Upper lobe of left lung (tissue), 6 donors: ENCODE measurements at regions not wholly inside any gene's neighbourhood (a gene's known extent, or its start where the extent isn't known, plus 50 kb on each side); places are given as distances from the start of the nearest gene placed in this dataset.

Experiments used
- ATAC-seq, 2 donors: fragments of 200-7000 bp; cut with Tn5 transposase; one replicate each; pipeline ENCODE4 v1.9.1; 2022; ENCODE audit warnings: mild to moderate bottlenecking in 2 of 2, moderate library complexity in 2 of 2; ENCODE audit not compliant: low FRiP score in 2 of 2
- DNase-seq, 2 donors: peaks; one replicate each; pipeline ENCODE4 v3.0.0-alpha.2; 2019 to 2020
- H3K27ac ChIP-seq, 4 donors: fragments of 200-600 bp; sonication (generic); one replicate each; pipeline ENCODE4 v1.5.1; 2016 to 2019
- H3K27me3 ChIP-seq, 4 donors: fragments of 200-600 bp; sonication (generic); one replicate each; pipeline ENCODE4 v1.5.1; 2017 to 2019
- H3K36me3 ChIP-seq, 4 donors: fragments of 200-600 bp; sonication (generic); one replicate each; pipeline ENCODE4 v1.5.1; 2016 to 2019
- H3K4me1 ChIP-seq, 4 donors: fragments of 200-600 bp; sonication (generic); one replicate each; pipeline ENCODE4 v1.5.1; 2018 to 2019
- H3K4me3 ChIP-seq, 4 donors: fragments of 200-600 bp; sonication (generic); one replicate each; pipeline ENCODE4 v1.5.1; 2017 to 2019; ENCODE audit warnings: mild to moderate bottlenecking in 2 of 4, moderate library complexity in 1 of 4
- H3K9me3 ChIP-seq, 4 donors: fragments of 200-600 bp; sonication (generic); one replicate each; pipeline ENCODE4 v1.5.1; 2018 to 2019
- EP300 ChIP-seq, 4 donors: sonication (generic); formaldehyde crosslinking; IDR thresholded peaks; one replicate each; pipeline ENCODE4 v1.5.1; 2017; ENCODE audit warnings: antibody characterized with exemption in 4 of 4, control low read depth in 2 of 4
- POLR2A ChIP-seq, 4 donors: fragments of 450-650 bp; IDR thresholded peaks; one replicate each; pipeline ENCODE4 v1.5.1; 2016 to 2017; ENCODE audit warnings: antibody characterized with exemption in 4 of 4, mild to moderate bottlenecking in 2 of 4
- POLR2AphosphoS5 ChIP-seq, 2 donors: sonication (generic); formaldehyde crosslinking; IDR thresholded peaks; one replicate each; pipeline ENCODE4 v1.5.1; 2017; ENCODE audit warnings: antibody characterized with exemption in 2 of 2
- WGBS, 2 donors: methylation state at CpG; one replicate each; pipeline ENCODE4 v1.1.5; 2017 to 2018; 5-methylcytosine and 5-hydroxymethylcytosine counted together
- TF ChIP-seq, protein P1 (sequence below), 6 experiments: fragments of 450-650 bp in 4 of 6; fragments of 200-600 bp in 2 of 6; sonication (generic) in 2 of 6; IDR thresholded peaks; one replicate each; pipeline ENCODE4 v1.5.1; 2016 to 2019; ENCODE audit warnings: antibody characterized with exemption in 6 of 6
- donor health status: DM: no; HTN: no; CAD: no; lungs with moderate emphysema.
- donor health status: DM: no; HTN: yes; CAD: no; lungs with severe emphysema.

DNA sequence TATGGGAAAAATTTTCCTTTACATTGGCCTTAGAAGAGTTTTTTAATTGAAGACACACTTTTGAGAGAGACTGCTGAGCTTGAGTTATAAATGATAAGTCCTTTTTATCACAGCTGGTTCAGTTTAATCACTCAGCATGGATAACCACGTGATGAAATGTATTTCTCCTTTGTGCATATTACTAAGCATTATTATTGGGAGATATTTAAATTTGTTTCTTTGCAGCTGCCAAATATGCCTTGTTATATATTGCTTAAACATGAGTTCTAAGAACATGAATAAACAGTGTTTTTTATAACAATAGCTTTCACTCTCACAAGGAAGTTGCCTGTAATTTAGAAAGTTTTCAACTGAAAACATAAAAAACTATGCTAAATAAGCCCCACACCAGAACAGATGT, 293.5 kb upstream of the LRFN5 start:
- WGBS, 2 donors = 28 to 29% methylated on average over 1 of the region's 1 CpG

DNA sequence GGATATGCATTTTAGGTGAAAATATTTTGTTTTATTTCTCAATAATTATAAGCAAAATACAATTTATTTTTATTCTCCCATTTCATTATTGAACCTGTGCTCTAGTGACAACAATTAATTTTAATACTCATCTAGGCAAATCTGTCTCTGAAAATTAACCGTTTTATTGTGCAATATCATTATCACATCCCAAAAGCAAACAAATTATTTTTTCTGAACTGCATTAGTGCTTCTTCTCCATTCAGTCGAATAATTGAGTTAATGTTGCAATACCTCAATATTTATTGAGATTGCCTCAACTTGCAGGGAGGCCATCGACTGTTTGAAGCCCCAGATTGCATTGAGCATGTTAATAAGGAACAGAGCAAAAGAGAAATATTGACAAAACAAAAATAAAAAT, 303.2 kb upstream of the LRFN5 start:
- WGBS, 2 donors = 73 to 75% methylated on average over 3 of the region's 3 CpGs
- H3K27ac ChIP-seq = no peak overlapping the region

More for the DNA sequence above, 293.5 kb upstream of the LRFN5 start:
- DNase-seq (no peak), ATAC-seq (no peak)
- no peaks in the 10 kb centered on the region for H3K27me3 ChIP-seq
- H3K4me3 ChIP-seq = no peak overlapping the region
- TF ChIP-seq POLR2AphosphoS5 (IDR thresholded peaks at IDR 0.05) = no peak
- no peak for TF ChIP-seq EP300 (IDR thresholded peaks at IDR 0.05)
- TF ChIP-seq, protein P1, sequence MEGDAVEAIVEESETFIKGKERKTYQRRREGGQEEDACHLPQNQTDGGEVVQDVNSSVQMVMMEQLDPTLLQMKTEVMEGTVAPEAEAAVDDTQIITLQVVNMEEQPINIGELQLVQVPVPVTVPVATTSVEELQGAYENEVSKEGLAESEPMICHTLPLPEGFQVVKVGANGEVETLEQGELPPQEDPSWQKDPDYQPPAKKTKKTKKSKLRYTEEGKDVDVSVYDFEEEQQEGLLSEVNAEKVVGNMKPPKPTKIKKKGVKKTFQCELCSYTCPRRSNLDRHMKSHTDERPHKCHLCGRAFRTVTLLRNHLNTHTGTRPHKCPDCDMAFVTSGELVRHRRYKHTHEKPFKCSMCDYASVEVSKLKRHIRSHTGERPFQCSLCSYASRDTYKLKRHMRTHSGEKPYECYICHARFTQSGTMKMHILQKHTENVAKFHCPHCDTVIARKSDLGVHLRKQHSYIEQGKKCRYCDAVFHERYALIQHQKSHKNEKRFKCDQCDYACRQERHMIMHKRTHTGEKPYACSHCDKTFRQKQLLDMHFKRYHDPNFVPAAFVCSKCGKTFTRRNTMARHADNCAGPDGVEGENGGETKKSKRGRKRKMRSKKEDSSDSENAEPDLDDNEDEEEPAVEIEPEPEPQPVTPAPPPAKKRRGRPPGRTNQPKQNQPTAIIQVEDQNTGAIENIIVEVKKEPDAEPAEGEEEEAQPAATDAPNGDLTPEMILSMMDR (IDR thresholded peaks at IDR 0.05) = no peak
- no peak for TF ChIP-seq POLR2A (IDR thresholded peaks at IDR 0.05)
- peaks cover 0 to 4% (median 0%) of the 10 kb centered on the region in 4 donors for H3K9me3 ChIP-seq
- no peak overlapping the region for H3K27ac ChIP-seq
- no peaks in the 10 kb centered on the region for H3K36me3 ChIP-seq
- H3K4me1 ChIP-seq = no peaks in the 10 kb centered on the region

DNA sequence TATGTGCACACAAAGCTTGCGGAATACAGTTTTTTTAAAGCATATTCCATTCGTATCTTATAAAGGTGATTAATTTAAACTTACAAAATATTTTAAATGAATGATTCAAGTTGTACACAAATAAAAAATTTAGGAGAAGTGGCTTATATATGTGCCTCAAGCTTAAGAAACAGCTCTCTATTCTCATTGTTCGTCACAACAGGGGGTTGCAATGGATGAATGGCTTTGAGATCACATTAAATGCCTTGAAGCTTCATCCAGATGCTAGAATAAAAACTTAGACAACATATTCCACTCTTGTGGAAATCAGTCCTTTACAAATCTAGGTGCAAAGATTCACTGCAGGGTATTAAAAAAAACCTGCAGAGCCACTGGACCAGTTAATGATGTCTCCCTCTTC, 303.9 kb upstream of the LRFN5 start:
- no peak for ATAC-seq
- Histone ChIP-seq H3K9me3 (no peaks in the 10 kb centered on the region), H3K27me3 (no peaks in the 10 kb centered on the region), H3K36me3 (no peaks in the 10 kb centered on the region), H3K4me1 (no peaks in the 10 kb centered on the region), H3K4me3 (no peak overlapping the region), H3K27ac (no peak overlapping the region)
- TF ChIP-seq EP300 (IDR thresholded peaks at IDR 0.05) (no peak), POLR2AphosphoS5 (IDR thresholded peaks at IDR 0.05) (no peak), POLR2A (IDR thresholded peaks at IDR 0.05) (no peak)
- TF ChIP-seq, protein P1 (IDR thresholded peaks at IDR 0.05) = no peak
- WGBS, 2 donors = 90 to 92% methylated on average over 3 of the region's 3 CpGs
- no peak for DNase-seq

More for the DNA sequence above, 303.2 kb upstream of the LRFN5 start:
- TF ChIP-seq POLR2AphosphoS5 (IDR thresholded peaks at IDR 0.05) = no peak
- TF ChIP-seq, protein P1 (IDR thresholded peaks at IDR 0.05) = no peak
- no peak for TF ChIP-seq EP300 (IDR thresholded peaks at IDR 0.05)
- no peak for TF ChIP-seq POLR2A (IDR thresholded peaks at IDR 0.05)
- ATAC-seq (no peak), DNase-seq (no peak)
- Histone ChIP-seq H3K9me3 (no peaks in the 10 kb centered on the region), H3K4me3 (no peak overlapping the region), H3K36me3 (no peaks in the 10 kb centered on the region), H3K4me1 (no peaks in the 10 kb centered on the region), H3K27me3 (no peaks in the 10 kb centered on the region)

DNA sequence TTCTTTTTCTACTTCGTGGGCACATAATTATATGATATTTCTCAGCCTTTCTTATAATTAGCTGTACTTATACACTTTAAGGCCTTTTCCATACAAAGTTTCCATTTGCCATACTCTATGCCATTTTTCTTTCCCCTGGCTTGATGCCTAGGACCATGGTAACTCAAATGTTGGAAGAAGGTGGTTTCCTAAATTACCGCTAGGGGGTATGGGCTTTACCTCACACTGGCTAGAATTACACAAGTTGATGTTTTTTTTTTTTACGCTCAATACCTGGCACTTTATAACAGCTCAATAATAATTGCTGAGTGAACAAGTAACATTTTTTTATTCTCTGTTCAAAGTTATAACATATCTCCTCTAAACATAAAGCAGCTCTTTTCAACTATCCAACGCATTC, 306.8 kb upstream of the LRFN5 start:
- WGBS, 2 donors = 80 to 81% methylated on average over 4 of the region's 4 CpGs
- no peaks in the 10 kb centered on the region for H3K36me3 ChIP-seq
- H3K4me3 ChIP-seq = no peak overlapping the region
- DNase-seq (no peak), ATAC-seq (no peak)
- TF ChIP-seq EP300 (IDR thresholded peaks at IDR 0.05) (no peak), POLR2AphosphoS5 (IDR thresholded peaks at IDR 0.05) (no peak), POLR2A (IDR thresholded peaks at IDR 0.05) (no peak)
- TF ChIP-seq, protein P1 (IDR thresholded peaks at IDR 0.05) = no peak
- no peaks in the 10 kb centered on the region for H3K27me3 ChIP-seq
- no peaks in the 10 kb centered on the region for H3K4me1 ChIP-seq
- H3K9me3 ChIP-seq = no peaks in the 10 kb centered on the region
- no peak overlapping the region for H3K27ac ChIP-seq

DNA sequence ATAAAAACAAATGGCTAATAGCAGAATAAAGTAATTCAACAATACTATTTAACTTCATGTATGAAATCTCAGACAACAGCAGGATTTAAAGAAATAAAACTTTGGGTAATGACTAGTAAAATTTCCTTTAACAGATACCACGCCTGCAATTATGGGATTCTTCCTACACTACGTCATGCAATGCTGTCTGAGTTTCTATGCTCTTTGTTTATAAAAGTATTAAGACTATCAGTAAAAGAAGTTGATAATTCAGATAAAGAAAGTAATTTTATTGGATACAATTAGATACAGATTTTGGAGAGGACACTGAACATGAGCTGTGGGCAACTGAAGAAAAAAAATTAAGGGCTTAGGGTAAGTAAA, 308.4 kb upstream of the LRFN5 start:
- 78 to 84% methylated on average over 2 of the region's 2 CpGs for WGBS, 2 donors
- Histone ChIP-seq H3K36me3 (no peaks in the 10 kb centered on the region), H3K27ac (no peak overlapping the region), H3K4me3 (no peak overlapping the region), H3K9me3 (no peaks in the 10 kb centered on the region), H3K4me1 (no peaks in the 10 kb centered on the region), H3K27me3 (no peaks in the 10 kb centered on the region)
- no peak for DNase-seq
- ATAC-seq = no peak
- no peak for TF ChIP-seq POLR2A (IDR thresholded peaks at IDR 0.05)
- TF ChIP-seq, protein P1 (IDR thresholded peaks at IDR 0.05) = no peak
- no peak for TF ChIP-seq POLR2AphosphoS5 (IDR thresholded peaks at IDR 0.05)
